Caco-2 (cell line): ENCODE measurements at regions not wholly inside any gene's neighbourhood (a gene's known extent, or its start where the extent isn't known, plus 50 kb on each side); places are given as distances from the start of the nearest gene placed in this dataset.
"Not testable (repeated sequence)": the region's sequence is repeated elsewhere in the genome, so short reads cannot be mapped to it uniquely, and the experiment has no call there.

Experiments used
- BruUV-seq: library from RNA; stranded (reverse); fragments of 400-500 nt; replicated peaks from 2 replicates; lab custom pipeline; 2021; lab: Mats Ljungman, UMichigan
- CTCF ChIA-PET: fragments of 300-600 bp; sonication (Branson Sonifier 250); formaldehyde crosslinking; loops from one replicate; lab custom pipeline; 2022; ENCODE audit warnings: antibody characterized with exemption; lab: Charles Lee
- POLR2A ChIA-PET: fragments of 300-600 bp; sonication (Branson Sonifier 250); formaldehyde crosslinking; loops from one replicate; lab custom pipeline; 2022; ENCODE audit warnings: antibody characterized with exemption; lab: Charles Lee
- DNase-seq, 2 experiments: peaks; one replicate each; pipeline versions ENCODE4 v3.0.0 to v3.0.0-alpha.2; 2020 to 2022
- H3K27me3 ChIP-seq: replicated peaks from 2 replicates; pipeline ENCODE4 v1.6.0; 2011; ENCODE audit warnings: low read length; ENCODE audit not compliant: control insufficient read depth, insufficient read depth
- H3K36me3 ChIP-seq: 2 replicates; pipeline ENCODE4 v1.5.1; 2011; ENCODE audit warnings: low read length; ENCODE audit not compliant: control insufficient read depth, insufficient read depth
- H3K4me1 ChIP-seq: fragments of 250-450 bp; sonication (Bioruptor Pico); 2 replicates; pipeline ENCODE4 v1.5.1; 2020; ENCODE audit warnings: mild to moderate bottlenecking
- H3K4me3 ChIP-seq: 2 replicates; pipeline ENCODE4 v1.5.1; 2011; ENCODE audit warnings: low read depth, mild to moderate bottlenecking, control low read depth, low read length
- H3K9me3 ChIP-seq: fragments of 250-450 bp; sonication (Bioruptor Pico); 2 replicates; pipeline ENCODE4 v1.5.1; 2020; ENCODE audit warnings: mild to moderate bottlenecking, moderate library complexity
- H3K27ac Mint-ChIP-seq: one replicate; pipeline ENCODE4 v1.8.0; 2022; ENCODE audit warnings: mixed read lengths; ENCODE audit not compliant: unreplicated experiment
- H3K27me3 Mint-ChIP-seq: one replicate; pipeline ENCODE4 v1.8.0; 2022; ENCODE audit warnings: mixed read lengths; ENCODE audit not compliant: insufficient read depth, unreplicated experiment
- H3K36me3 Mint-ChIP-seq: one replicate; pipeline ENCODE4 v1.8.0; 2022; ENCODE audit warnings: mild to moderate bottlenecking, mixed read lengths; ENCODE audit not compliant: insufficient read depth, unreplicated experiment
- H3K4me1 Mint-ChIP-seq: one replicate; pipeline ENCODE4 v1.8.0; 2022; ENCODE audit warnings: low read depth, mixed read lengths; ENCODE audit not compliant: unreplicated experiment
- H3K4me3 Mint-ChIP-seq: one replicate; pipeline ENCODE4 v1.8.0; 2022; ENCODE audit warnings: mild to moderate bottlenecking, moderate library complexity, mixed read lengths; ENCODE audit not compliant: unreplicated experiment
- H3K9me3 Mint-ChIP-seq: one replicate; pipeline ENCODE4 v1.8.0; 2022; ENCODE audit warnings: mixed read lengths; ENCODE audit not compliant: unreplicated experiment
- intact Hi-C: fragments of 100-400 bp; cut with micrococcal nuclease; formaldehyde crosslinking; loops from one replicate; pipeline ENCODE4 v1.10.0; 2022; ENCODE audit not compliant: unreplicated experiment
- TF ChIP-seq, protein P1 (sequence below), 2 experiments: fragments of 200-600 bp in 1 of 2; IDR thresholded peaks; 1 replicate in 1 of 2; 2 replicates in 1 of 2; pipeline versions ENCODE4 v1.5.1 to v1.8.0; 2011 to 2022; ENCODE audit warnings: antibody characterized with exemption in 1 of 2, control low read depth in 1 of 2, inconsistent platforms in 1 of 2, low read depth in 1 of 2, low read length in 1 of 2, mild to moderate bottlenecking in 1 of 2, moderate library complexity in 1 of 2; ENCODE audit not compliant: insufficient read depth in 1 of 2, severe bottlenecking in 1 of 2, unreplicated experiment in 1 of 2

- POLR2A ChIA-PET: no interaction called here
- H3K4me3 ChIP-seq: no peak overlapping the region
- Mint-ChIP-seq H3K27ac (peak overlapping the region; percentile 42), H3K27me3 (no peaks in the 10 kb centered on the region), H3K4me3 (no peak overlapping the region), H3K36me3 (peaks cover 16% of the 10 kb centered on the region), H3K9me3 (no peaks in the 10 kb centered on the region), H3K4me1 (peaks cover 18% of the 10 kb centered on the region)
- TF ChIP-seq, protein P1, sequence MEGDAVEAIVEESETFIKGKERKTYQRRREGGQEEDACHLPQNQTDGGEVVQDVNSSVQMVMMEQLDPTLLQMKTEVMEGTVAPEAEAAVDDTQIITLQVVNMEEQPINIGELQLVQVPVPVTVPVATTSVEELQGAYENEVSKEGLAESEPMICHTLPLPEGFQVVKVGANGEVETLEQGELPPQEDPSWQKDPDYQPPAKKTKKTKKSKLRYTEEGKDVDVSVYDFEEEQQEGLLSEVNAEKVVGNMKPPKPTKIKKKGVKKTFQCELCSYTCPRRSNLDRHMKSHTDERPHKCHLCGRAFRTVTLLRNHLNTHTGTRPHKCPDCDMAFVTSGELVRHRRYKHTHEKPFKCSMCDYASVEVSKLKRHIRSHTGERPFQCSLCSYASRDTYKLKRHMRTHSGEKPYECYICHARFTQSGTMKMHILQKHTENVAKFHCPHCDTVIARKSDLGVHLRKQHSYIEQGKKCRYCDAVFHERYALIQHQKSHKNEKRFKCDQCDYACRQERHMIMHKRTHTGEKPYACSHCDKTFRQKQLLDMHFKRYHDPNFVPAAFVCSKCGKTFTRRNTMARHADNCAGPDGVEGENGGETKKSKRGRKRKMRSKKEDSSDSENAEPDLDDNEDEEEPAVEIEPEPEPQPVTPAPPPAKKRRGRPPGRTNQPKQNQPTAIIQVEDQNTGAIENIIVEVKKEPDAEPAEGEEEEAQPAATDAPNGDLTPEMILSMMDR (IDR thresholded peaks at IDR 0.05; ENCODE audit: insufficient read depth in 1 of 2, low read depth in 1 of 2, low read length in 1 of 2, severe bottlenecking in 1 of 2, unreplicated experiment in 1 of 2): no peak
- peaks cover 22% of the 10 kb centered on the region for H3K4me1 ChIP-seq
- CTCF ChIA-PET: no interaction called here
- no peaks in the 10 kb centered on the region for H3K9me3 ChIP-seq
- H3K27me3 ChIP-seq: no peaks in the 10 kb centered on the region
- intact Hi-C loops: no loop called here
- H3K36me3 ChIP-seq: no peaks in the 10 kb centered on the region; the same call in 1 of the 2 replicates
- no peak for DNase-seq
- no TSS peak for BruUV-seq
Observed at GRCh38 chr6:150756173-150756572, 109.3 kb upstream of the MTHFD1L start.

- BruUV-seq, H3K4me3 Mint-ChIP-seq, H3K9me3 ChIP-seq, intact Hi-C loops, H3K9me3 Mint-ChIP-seq, H3K36me3 ChIP-seq, H3K27me3 ChIP-seq, H3K4me3 ChIP-seq, POLR2A ChIA-PET, CTCF ChIA-PET, H3K27ac Mint-ChIP-seq, H3K27me3 Mint-ChIP-seq, DNase-seq: not testable (repeated sequence)
- peaks cover 11% of the 10 kb centered on the region for H3K4me1 ChIP-seq
- Mint-ChIP-seq H3K36me3 (peaks cover 16% of the 10 kb centered on the region), H3K4me1 (peaks cover 23% of the 10 kb centered on the region)
Observed at GRCh38 chr6:150757807-150758206, 107.7 kb upstream of the MTHFD1L start.

- Histone ChIP-seq H3K27me3 (no peaks in the 10 kb centered on the region), H3K9me3 (no peaks in the 10 kb centered on the region), H3K4me3 (no peak overlapping the region), H3K36me3 (no peaks in the 10 kb centered on the region; the same call in 1 of the 2 replicates), H3K4me1 (no peaks in the 10 kb centered on the region)
- TF ChIP-seq, protein P1 (IDR thresholded peaks at IDR 0.05; ENCODE audit: insufficient read depth in 1 of 2, low read depth in 1 of 2, low read length in 1 of 2, severe bottlenecking in 1 of 2, unreplicated experiment in 1 of 2): no peak
- CTCF ChIA-PET: no interaction called here
- Mint-ChIP-seq H3K27me3 (no peaks in the 10 kb centered on the region), H3K4me1 (peaks cover 13% of the 10 kb centered on the region), H3K4me3 (no peak overlapping the region), H3K36me3 (peaks cover 10% of the 10 kb centered on the region), H3K27ac (no peak overlapping the region), H3K9me3 (no peaks in the 10 kb centered on the region)
- no peak for DNase-seq
- intact Hi-C loops: no loop called here
- POLR2A ChIA-PET: no interaction called here
- BruUV-seq: no TSS peak
Observed at GRCh38 chr6:150759483-150759882, 106.0 kb upstream of the MTHFD1L start.

DNA sequence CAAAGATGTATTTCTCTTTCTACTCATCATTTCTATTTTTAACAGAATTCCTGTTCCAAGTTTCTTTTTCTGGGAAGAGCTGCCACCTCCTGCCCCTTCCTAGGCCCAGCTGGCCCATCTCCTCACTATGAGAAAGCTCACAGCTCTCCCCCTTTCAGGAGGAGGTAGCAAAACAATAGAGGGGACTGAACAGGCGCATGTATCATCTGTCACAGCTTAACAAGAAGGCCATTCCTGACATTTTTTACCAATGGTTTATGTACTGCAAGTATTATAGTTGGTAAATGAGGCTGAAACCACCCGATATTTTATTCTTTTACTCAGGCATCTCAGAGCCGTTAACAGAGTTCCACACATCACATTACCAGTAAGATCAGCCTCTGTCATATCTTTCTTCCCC is 103.7 kb upstream of the MTHFD1L start:
- Histone ChIP-seq H3K4me3 (no peak overlapping the region), H3K9me3 (no peaks in the 10 kb centered on the region), H3K36me3 (no peaks in the 10 kb centered on the region; the same call in 1 of the 2 replicates), H3K4me1 (no peaks in the 10 kb centered on the region), H3K27me3 (no peaks in the 10 kb centered on the region)
- no peaks in the 10 kb centered on the region for H3K9me3 Mint-ChIP-seq
- TF ChIP-seq, protein P1 (IDR thresholded peaks at IDR 0.05; ENCODE audit: insufficient read depth in 1 of 2, low read depth in 1 of 2, low read length in 1 of 2, severe bottlenecking in 1 of 2, unreplicated experiment in 1 of 2): no peak
- intact Hi-C loops: no loop called here
- no TSS peak for BruUV-seq
- no peak overlapping the region for H3K4me3 Mint-ChIP-seq
- H3K36me3 Mint-ChIP-seq: peaks cover 10% of the 10 kb centered on the region
- peaks cover 12% of the 10 kb centered on the region for H3K4me1 Mint-ChIP-seq
- H3K27me3 Mint-ChIP-seq: no peaks in the 10 kb centered on the region
- POLR2A ChIA-PET: no interaction called here
- H3K27ac Mint-ChIP-seq: no peak overlapping the region
- no peak for DNase-seq
- CTCF ChIA-PET: interaction anchor here (0.6 kb wide), 1 partner anchor 36 kb away, joined by 4 read pairs; no protein-coding TSS in a partner anchor
